NCI-H2196 (cell line): ENCODE measurements at regions not wholly inside any gene's neighbourhood (a gene's known extent, or its start where the extent isn't known, plus 50 kb on each side); places are given as distances from the start of the nearest gene placed in this dataset.
A peak's percentile ranks its signal among the peaks of the same experiment; 100 is the strongest.
"Not testable (repeated sequence)": the region's sequence is repeated elsewhere in the genome, so short reads cannot be mapped to it uniquely, and the experiment has no call there.

Experiments
- DNase-seq: peaks from one replicate; lab custom pipeline; 2025; ENCODE audit not compliant: unreplicated experiment; lab: John Stamatoyannopoulos, UW

GRCh38 chr13:79887278-79887677 is 406.3 kb downstream of the NDFIP2 start:
- DNase-seq, result not testable (repeated sequence)

- no peak for DNase-seq
Measured at GRCh38 chr13:79886601-79887000, 405.6 kb downstream of the NDFIP2 start.

GRCh38 chr13:79884890-79885289 is 403.9 kb downstream of the NDFIP2 start:
- DNase-seq, result no peak

- DNase-seq, result no peak
Measured at GRCh38 chr13:79883216-79883615, 402.3 kb downstream of the NDFIP2 start.

GRCh38 chr13:79880818-79881217 is 399.9 kb downstream of the NDFIP2 start:
- no peak for DNase-seq

- DNase-seq, result no peak
Measured at GRCh38 chr13:79874396-79875360, 393.7 kb downstream of the NDFIP2 start.

- no peak for DNase-seq
Measured at GRCh38 chr13:79871594-79871993, 390.6 kb downstream of the NDFIP2 start.

GRCh38 chr13:79870766-79871165 is 389.8 kb downstream of the NDFIP2 start:
- no peak for DNase-seq

GRCh38 chr13:79870123-79870522 is 389.2 kb downstream of the NDFIP2 start:
- DNase-seq, result no peak

GRCh38 chr13:79869326-79869725 is 388.4 kb downstream of the NDFIP2 start:
- peak; percentile 20 for DNase-seq

GRCh38 chr13:79867254-79867653 is 386.3 kb downstream of the NDFIP2 start:
- DNase-seq, result no peak

- no peak for DNase-seq
Measured at GRCh38 chr13:79866436-79866835, 385.5 kb downstream of the NDFIP2 start.

GRCh38 chr13:79862515-79862914 is 381.6 kb downstream of the NDFIP2 start:
- DNase-seq, result no peak

GRCh38 chr13:79861731-79862130 is 380.8 kb downstream of the NDFIP2 start:
- no peak for DNase-seq

- DNase-seq, result no peak
Measured at GRCh38 chr13:79860791-79861190, 379.8 kb downstream of the NDFIP2 start.

- no peak for DNase-seq
Measured at GRCh38 chr13:79859756-79860155, 378.8 kb downstream of the NDFIP2 start.

- no peak for DNase-seq
Measured at GRCh38 chr13:79853251-79853650, 372.3 kb downstream of the NDFIP2 start.

- DNase-seq, result no peak
Measured at GRCh38 chr13:79851318-79851717, 370.4 kb downstream of the NDFIP2 start.

- no peak for DNase-seq
Measured at GRCh38 chr13:79847882-79848592, 367.1 kb downstream of the NDFIP2 start.

GRCh38 chr13:79846386-79846785 is 365.4 kb downstream of the NDFIP2 start:
- DNase-seq, result peak; percentile 18

- no peak for DNase-seq
Measured at GRCh38 chr13:79837741-79838450, 356.9 kb downstream of the NDFIP2 start.
